GM21528 (cell line): ENCODE measurements at regions not wholly inside any gene's neighbourhood (a gene's known extent, or its start where the extent isn't known, plus 50 kb on each side); places are given as distances from the start of the nearest gene placed in this dataset.

Experiments used
- ATAC-seq: cut with Tn5 transposase; IDR thresholded peaks from one replicate; pipeline ENCODE4 v1.9.1; 2021; ENCODE audit warnings: mild to moderate bottlenecking, moderate library complexity; ENCODE audit not compliant: unreplicated experiment, low FRiP score

GRCh38 chr12:115763376-115763775 is 514.1 kb downstream of the MED13L start:
- no peak for ATAC-seq

DNA sequence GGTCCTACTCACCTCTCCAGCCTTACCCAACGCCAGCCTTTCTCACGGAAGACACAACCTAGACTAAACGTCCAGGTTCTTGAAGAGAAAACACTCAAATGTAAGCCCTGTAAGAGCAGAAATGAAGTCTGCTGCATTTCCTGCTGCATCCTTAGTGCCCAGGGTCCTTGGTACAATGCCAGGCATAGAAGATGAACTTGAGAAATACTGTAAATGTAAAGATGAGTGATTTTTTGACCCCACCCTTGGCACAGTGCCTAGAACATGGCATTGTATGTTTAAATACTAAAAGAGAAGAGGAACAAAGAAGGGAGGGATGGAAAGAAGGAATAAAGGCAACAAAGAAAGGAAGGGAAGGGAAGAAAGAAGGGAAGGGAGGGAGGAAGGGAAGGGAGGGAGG is 514.6 kb downstream of the MED13L start:
- no peak for ATAC-seq

- ATAC-seq, result no peak
Observed at GRCh38 chr12:115761784-115762183, 515.7 kb downstream of the MED13L start.

- ATAC-seq, result no peak
Observed at GRCh38 chr12:115760231-115760630, 517.3 kb downstream of the MED13L start.

DNA sequence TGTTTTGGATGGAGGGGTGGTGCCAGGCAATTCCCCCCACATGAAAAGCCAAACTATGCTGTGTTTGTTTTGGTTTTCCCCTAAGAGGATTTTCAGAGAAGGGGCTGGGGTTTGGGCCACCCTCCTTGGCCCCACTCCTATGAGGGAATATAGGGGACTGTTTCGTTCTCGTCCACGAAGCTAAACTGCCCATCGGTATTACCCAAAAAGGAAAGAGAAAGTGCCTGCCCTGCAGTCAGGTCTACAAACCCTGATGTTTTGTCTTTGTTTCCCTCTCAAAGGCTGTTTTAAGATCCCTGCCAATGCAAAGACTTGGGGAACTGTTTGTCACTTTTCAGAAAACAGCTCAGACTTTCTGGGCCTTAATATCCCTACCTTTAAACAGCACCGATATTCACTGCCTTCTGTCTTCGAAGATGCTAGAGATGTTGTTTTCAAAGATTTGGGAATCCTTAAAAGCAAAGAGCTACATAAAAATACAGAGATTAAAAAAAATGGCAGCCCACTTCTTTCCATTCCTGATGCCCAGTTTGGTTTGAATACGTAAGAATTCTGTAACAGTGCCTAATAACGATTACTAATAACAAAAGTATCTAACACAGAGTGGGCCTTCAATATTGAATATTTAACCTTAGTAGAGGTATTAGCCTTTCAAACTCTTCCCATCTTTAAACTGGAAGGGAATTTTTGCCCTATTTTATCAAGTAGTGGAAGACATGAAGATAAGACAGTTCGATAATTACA is 518.4 kb downstream of the MED13L start:
- ATAC-seq, result no peak

DNA sequence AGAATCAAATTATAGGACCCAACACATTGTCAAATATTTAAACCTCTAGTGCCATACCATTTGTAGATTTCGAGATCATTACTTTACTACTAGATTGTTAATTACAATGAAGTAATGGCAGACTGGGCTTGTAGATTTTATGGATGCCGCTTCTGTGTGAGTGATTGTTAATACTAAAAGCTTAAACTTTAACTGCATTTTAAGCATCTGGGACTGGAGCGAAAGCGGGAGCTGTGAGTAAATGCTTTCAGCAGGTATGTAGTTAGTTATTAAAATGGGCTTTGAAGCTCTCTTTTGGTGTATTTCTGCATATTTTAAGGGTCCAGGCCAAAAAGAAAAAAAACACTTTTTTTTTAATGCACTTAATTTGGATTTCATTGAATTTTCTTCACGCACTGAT is 519.3 kb downstream of the MED13L start:
- ATAC-seq, result no peak

DNA sequence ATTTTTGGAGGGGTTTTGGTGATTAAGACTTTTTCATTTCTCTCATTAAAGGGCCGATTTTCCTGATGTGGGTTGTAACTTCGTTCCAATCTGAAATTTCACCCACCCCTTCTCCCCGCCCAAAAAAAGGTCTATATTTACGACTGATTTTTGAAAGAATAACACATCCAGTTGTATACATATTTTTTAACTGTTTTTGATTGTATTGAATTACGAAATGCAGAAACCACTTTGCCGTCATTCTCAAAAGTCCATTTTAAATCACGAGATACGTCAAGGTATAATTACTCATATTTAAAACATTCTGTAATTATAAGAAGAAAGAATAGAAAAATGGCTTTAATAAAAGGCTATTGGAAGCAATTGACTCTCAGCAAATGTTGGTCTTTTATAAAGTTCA is 520.7 kb downstream of the MED13L start:
- no peak for ATAC-seq

DNA sequence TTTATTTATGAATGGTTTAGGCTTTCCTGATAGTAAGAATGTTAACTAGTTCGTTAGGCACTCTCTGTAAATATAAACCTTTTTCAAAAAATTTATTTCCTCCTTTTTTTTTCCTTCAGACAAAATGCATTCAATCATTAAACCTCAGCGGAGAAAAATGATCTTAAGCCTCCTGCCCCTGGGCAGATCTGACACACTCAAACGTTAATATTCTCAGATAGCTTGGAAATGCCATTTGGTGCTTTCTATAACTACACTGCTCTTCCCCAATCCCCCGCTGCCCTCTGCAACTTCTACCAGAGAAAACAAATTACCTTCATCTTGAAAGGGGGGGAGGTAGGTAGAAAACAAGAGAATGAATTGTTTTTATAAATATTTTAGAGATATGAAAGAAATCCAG is 521.2 kb downstream of the MED13L start:
- no peak for ATAC-seq

GRCh38 chr12:115755725-115756085 is 521.8 kb downstream of the MED13L start:
- no peak for ATAC-seq

- no peak for ATAC-seq
Observed at GRCh38 chr12:115755061-115755724, 522.3 kb downstream of the MED13L start.

DNA sequence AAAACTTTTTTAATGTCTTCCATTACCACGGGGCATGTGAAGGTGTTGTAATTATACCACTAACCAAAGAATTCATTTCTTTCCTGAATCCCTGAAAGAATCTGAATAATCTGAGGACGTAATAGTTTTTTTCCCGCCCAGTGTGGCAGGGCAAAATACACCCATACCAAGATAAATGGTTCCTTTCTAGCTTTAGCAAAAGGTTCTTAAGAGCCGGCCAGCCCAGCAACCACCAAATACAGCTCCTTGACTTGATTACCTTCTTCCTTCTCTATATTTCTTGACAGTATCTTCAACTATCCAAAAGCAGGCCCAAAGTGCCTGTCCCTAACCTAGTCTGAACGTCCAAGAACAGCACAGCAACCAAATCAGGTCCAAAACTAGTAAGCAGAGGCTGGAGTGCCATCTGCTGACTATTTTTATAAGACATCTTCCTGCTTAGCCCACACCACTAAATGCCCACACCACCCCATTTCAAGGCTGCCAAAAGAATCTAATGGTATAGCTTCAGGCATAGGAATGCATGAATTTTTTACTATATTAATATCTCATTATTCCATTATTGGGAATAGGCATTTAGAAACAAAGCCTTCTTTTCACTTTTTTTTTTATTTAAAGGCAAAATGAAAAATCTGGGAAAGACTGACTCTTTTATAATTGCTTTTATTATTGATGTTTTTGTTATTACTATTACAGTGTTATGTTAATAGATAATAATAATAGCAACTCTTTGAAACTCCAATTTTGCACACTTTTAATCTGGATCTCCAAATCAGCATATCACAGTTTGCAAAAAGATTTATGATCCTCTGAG is 524.4 kb downstream of the MED13L start:
- ATAC-seq, result no peak

GRCh38 chr12:115752156-115752555 is 525.3 kb downstream of the MED13L start:
- no peak for ATAC-seq

GRCh38 chr12:115750340-115750739 is 527.2 kb downstream of the MED13L start:
- ATAC-seq, result no peak

DNA sequence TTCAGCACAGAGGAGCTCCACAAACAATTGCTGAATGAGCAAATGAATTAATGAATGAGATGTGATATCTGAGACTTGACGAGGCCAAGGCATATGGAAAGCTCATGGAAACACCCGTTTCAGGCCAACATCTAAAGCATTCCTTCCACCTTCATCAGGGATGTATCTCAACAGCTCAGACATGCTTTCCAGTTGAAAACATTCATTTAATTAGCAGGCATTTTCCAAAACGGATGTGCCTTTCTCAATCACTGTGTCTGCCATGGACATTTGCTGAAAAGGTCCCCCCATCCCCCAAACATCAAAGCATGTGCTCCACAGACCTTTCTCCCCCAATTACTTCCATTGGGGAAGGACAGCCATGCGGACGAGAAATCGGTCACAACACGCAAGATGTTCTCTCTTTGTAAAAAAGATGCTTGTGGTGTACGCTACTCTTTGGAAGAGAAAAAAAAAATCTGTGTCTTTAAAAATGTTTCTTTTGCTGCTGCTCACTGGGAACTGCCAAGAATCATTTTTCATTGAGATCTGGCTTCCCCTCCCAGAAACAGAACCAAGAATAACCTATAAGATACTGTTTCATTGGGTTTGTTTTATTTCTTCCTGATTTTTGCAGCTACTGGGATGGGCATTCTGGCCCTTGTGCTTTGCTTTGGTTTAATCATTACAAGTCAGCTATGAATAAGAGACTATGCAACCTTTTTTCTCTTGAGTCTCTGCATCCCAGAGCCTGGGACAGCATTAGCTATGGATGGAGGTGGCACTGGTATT is 528.2 kb downstream of the MED13L start:
- ATAC-seq, result no peak

DNA sequence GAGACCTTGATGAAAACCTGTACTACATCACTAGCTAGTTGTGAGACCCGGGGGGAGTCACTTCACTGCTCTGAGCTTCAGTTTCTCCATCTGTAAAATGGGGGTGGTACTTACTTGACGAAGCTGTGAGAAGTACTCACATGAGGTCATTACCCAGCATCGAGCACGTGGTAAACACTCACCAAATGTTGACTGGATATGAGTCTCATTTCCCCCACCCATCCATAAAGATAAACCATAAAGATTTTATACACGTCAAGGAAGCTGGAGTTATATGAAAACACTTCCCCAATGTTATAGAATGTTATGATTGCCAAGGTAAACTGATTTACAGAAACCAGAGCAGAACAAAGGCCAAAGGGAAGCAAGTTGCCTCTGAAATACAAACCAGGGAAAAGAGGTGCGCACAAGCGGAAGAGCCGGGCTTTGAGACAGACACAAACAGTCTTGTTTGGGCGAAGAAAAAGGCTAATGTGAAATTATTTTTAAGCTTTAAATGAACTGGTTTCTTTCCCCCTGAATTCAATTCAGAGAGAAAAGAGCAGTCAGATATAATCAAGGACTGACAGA is 536.8 kb downstream of the MED13L start:
- no peak for ATAC-seq

DNA sequence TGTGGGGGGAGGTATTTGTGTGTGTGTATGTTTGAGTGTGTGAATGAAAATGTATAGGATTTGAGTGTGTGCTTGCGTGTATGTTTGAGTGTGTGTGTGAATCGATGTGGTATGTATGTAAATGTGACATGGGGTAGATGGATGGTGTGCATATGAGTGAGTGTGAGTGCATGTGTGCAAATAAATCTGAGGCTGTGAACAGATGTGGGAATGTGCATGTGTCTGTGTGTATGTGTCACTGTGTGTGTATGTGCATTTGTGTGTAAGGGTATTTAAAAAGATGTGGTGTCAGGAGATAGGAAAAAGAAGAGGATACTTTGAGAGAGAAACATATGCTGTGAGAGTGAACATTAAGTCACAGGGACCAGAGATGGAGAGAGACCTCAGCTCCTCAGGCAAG is 539.6 kb downstream of the MED13L start:
- no peak for ATAC-seq

DNA sequence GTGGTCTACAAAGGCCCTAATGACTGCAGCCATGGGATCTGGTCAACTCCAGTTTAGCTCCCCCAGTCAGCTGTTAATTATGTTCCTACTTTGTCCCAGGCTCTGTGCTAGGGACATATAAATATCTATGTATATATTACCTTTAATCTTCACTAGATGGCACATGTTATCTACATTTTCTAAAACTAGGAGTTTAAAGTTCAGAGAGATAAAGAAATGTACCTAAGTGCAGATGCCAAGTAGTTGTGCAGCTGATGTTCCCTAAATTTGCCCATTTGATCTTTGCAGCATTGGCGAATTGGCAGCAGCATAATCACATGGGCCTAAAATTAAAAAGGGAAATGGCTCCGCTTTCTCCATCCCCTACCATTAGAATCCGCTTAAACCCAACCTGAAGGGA is 541.1 kb downstream of the MED13L start:
- no peak for ATAC-seq

- ATAC-seq, result no peak
Observed at GRCh38 chr12:115730975-115731541, 546.4 kb downstream of the MED13L start.

DNA sequence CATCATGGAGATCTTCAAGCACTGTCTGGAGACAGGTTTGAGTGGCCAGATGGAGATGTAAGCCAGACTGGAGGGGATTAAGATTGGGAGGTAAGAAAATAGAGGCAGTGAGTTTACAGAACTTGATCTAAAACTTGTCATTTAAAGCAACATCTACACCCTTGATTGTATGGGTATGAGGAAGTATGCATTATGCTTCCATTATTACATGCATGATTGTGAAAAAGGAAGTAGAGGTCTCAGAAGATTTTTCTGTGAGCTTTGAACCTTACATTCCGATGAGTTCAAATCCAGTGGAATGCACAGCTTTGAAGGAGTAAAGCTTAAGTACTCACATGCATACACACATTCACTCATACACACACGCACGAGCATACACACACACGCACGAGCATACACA is 550.8 kb downstream of the MED13L start:
- no peak for ATAC-seq

GRCh38 chr12:115722181-115722580 is 555.3 kb downstream of the MED13L start:
- ATAC-seq, result no peak
